BLaER1 (cell line): ENCODE measurements at regions not wholly inside any gene's neighbourhood (a gene's known extent, or its start where the extent isn't known, plus 50 kb on each side); places are given as distances from the start of the nearest gene placed in this dataset.
"Not testable (repeated sequence)": the region's sequence is repeated elsewhere in the genome, so short reads cannot be mapped to it uniquely, and the experiment has no call there.

Source experiments
- H3K27ac ChIP-seq: shearing (Covaris generic); formaldehyde crosslinking; 2 replicates; pipeline ENCODE4 v1.8.1; 2022
- H3K27me3 ChIP-seq: shearing (Covaris generic); formaldehyde crosslinking; 2 replicates; pipeline ENCODE4 v1.8.1; 2022
- H3K36me3 ChIP-seq: shearing (Covaris generic); formaldehyde crosslinking; 2 replicates; pipeline ENCODE4 v1.8.1; 2022
- H3K4me1 ChIP-seq: shearing (Covaris generic); formaldehyde crosslinking; 2 replicates; pipeline ENCODE4 v1.8.1; 2022
- H3K4me2 ChIP-seq: shearing (Covaris generic); formaldehyde crosslinking; 2 replicates; pipeline ENCODE4 v1.8.1; 2022
- H3K4me3 ChIP-seq: shearing (Covaris generic); formaldehyde crosslinking; 2 replicates; pipeline ENCODE4 v1.8.1; 2022
- H3K9ac ChIP-seq: shearing (Covaris generic); formaldehyde crosslinking; 2 replicates; pipeline ENCODE4 v1.8.1; 2022
- H3K9me3 ChIP-seq: shearing (Covaris generic); formaldehyde crosslinking; 2 replicates; pipeline ENCODE4 v1.8.1; 2022
- H4K20me1 ChIP-seq: shearing (Covaris generic); formaldehyde crosslinking; 2 replicates; pipeline ENCODE4 v1.8.1; 2022
- Cebpa-rat ChIP-seq: shearing (Covaris generic); IDR thresholded peaks from 2 replicates; pipeline ENCODE4 v1.8.1; 2022

DNA sequence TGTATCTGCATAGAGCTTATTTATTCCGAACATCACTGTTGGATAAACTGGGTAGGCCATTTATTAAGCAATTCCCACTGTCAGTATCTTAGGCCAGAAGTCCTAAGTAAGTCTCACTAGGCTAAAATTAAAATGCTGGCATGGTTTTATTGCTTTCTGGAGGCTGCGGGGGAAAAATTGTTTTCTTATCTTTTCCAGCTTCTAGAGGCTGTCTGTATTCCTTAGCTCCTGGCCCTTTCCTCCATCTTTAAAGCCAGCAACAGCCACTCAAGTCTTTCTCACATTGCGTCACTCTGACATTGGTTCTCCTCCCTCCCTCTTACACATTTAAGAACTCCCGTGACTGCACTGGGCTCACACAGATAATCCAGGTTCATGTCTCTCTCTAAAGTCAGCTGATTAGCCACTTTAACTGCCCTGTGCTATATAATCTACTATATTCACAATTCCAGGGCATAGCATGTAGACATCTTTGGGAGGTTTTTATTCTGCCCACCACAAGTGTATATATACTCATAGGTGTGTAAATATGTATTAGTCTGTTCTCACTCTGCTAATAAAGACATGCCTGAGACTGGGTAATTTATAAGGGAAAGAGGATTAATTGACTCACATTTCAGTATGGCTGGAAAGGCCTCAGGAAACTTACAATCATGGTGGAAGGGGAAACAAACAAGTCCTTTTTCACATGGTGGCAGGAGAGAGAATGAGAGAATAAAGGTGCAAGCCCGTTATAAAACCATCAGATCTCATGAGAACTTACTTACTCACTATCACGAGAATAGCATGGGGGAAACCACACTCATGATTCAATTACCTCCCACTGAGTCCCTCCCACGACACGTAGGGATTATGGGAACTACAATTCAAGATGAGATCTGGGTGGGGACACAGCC is 113.5 kb upstream of the SLC7A14 start:
- Histone ChIP-seq H3K27me3 (no peaks in the 10 kb centered on the region), H3K4me1 (no peaks in the 10 kb centered on the region), H3K9ac (no peak overlapping the region), H3K4me2 (no peak overlapping the region), H4K20me1 (no peaks in the 10 kb centered on the region), H3K4me3 (no peak overlapping the region), H3K9me3 (no peaks in the 10 kb centered on the region), H3K27ac (no peak overlapping the region), H3K36me3 (no peaks in the 10 kb centered on the region)
- TF ChIP-seq Cebpa-rat, result no peak

DNA sequence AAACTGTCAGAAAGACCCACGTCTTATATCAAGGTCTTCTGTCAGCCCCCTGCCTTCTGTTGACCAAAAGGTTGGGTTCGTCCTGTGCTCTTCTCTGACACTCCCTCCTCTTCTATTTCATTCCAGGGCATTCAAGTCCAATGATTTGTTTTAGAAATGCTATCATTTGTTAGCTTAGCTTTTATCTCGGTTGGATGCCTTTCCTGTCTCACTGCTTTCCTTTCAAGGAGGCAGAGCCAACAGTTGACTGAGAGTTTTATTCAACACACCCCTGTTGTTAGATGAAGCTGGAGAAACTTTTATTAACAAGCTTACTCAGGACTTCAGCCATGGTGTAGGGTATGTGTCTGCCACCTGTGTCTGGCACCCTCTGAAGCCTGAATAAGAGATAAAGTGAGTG is 112.0 kb upstream of the SLC7A14 start:
- Histone ChIP-seq H3K36me3 (no peaks in the 10 kb centered on the region), H3K27ac (no peak overlapping the region), H3K27me3 (no peaks in the 10 kb centered on the region), H3K4me3 (no peak overlapping the region), H3K4me2 (no peak overlapping the region), H4K20me1 (no peaks in the 10 kb centered on the region), H3K4me1 (no peaks in the 10 kb centered on the region), H3K9ac (no peak overlapping the region), H3K9me3 (no peaks in the 10 kb centered on the region)
- TF ChIP-seq Cebpa-rat, result no peak

DNA sequence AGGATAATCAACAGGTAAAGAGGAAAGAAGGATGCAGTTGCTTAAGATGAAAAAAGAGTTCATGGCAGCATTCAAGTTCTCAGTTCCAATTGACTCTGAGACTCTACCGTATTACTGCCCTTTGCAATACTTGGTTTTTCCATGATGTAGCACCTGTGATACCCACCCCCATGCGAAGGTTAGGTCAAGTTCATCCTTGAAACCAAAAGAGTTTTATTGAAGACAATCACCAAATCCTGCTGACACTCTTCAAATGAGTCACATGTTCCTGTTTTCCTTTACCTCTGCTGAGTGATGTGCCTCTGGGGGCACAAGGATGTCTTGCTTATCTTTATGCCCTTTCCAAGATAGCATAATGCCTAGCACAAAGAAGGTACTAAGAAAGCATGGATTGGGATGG is 111.3 kb upstream of the SLC7A14 start:
- Histone ChIP-seq H3K4me2 (no peak overlapping the region), H3K36me3 (no peaks in the 10 kb centered on the region), H3K27me3 (no peaks in the 10 kb centered on the region), H3K9ac (no peak overlapping the region), H3K4me1 (no peaks in the 10 kb centered on the region), H3K9me3 (no peaks in the 10 kb centered on the region), H3K27ac (no peak overlapping the region), H3K4me3 (no peak overlapping the region), H4K20me1 (no peaks in the 10 kb centered on the region)
- no peak for TF ChIP-seq Cebpa-rat

DNA sequence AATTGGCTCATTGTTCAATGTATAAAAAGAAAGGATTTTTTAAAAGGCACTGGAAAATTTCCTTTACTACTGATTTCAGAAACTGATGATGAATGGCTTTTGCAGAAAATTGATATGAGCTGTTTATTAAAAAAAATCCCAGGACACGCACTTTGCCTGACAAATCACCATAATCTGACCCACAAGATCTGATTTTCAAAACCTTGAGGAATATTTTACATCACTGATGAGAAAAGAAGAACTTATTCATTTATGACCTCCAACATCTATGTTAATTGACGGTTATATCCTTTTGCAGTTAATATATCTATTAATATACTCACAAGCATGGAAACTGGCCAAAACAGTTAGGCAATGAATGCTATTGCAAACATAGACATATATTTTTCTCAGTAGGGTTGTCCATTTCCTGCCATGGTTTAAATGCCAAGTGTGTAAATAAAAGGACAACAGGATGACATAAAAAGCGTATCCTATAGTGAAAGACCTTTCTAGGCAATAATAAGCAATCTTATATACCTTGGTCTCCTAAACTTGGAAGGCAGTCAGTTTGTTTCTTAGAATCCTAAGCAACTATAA is 109.7 kb upstream of the SLC7A14 start:
- Histone ChIP-seq H3K4me1 (no peaks in the 10 kb centered on the region), H3K27ac (no peak overlapping the region), H3K4me3 (no peak overlapping the region), H3K9me3 (no peaks in the 10 kb centered on the region), H3K36me3 (no peaks in the 10 kb centered on the region), H3K4me2 (no peak overlapping the region), H3K27me3 (no peaks in the 10 kb centered on the region), H4K20me1 (no peaks in the 10 kb centered on the region), H3K9ac (no peak overlapping the region)
- TF ChIP-seq Cebpa-rat, result no peak

DNA sequence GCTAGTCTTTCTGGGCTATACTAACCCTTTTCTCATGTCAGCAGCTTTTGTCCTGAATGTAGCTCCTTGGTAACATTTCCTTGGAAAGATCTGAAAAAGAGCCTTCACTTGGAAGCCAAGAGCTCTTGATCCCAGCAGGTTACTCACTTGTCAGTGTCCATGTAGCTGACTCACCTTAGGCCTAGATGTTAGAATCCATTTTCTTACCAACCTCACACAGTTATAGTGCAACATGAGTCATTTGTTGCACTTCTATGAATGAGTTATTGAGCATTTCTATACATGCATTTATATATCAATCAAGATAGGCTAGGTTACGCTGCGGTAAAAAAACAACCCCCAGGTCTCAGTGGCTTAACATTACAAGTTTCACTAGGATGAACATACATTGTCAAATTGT is 106.8 kb upstream of the SLC7A14 start:
- Histone ChIP-seq H3K4me2 (no peak overlapping the region), H3K4me1 (no peaks in the 10 kb centered on the region), H3K27ac (no peak overlapping the region), H4K20me1 (no peaks in the 10 kb centered on the region), H3K27me3 (no peaks in the 10 kb centered on the region), H3K9me3 (no peaks in the 10 kb centered on the region), H3K4me3 (no peak overlapping the region), H3K9ac (no peak overlapping the region), H3K36me3 (no peaks in the 10 kb centered on the region)
- no peak for TF ChIP-seq Cebpa-rat

DNA sequence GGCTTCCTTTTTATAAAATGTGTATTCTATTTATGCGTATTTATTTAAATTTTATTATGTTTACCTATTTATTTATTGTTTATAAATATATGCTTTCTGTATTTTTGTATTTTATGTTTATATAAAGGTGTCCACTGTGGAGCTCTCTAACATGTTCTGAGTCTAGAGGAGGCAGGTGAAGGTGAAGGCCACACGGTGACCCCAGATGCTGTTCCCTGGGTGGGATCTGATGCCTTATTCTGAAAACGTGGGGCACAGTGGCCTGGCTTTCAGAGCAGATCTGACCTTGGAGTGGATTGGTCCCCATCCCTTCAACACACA is 104.7 kb upstream of the SLC7A14 start:
- TF ChIP-seq Cebpa-rat, result no peak
- Histone ChIP-seq H3K27ac (no peak overlapping the region), H4K20me1 (no peaks in the 10 kb centered on the region), H3K9ac (no peak overlapping the region), H3K36me3 (no peaks in the 10 kb centered on the region), H3K4me2 (no peak overlapping the region), H3K9me3 (no peaks in the 10 kb centered on the region), H3K27me3 (no peaks in the 10 kb centered on the region), H3K4me1 (no peaks in the 10 kb centered on the region), H3K4me3 (no peak overlapping the region)

DNA sequence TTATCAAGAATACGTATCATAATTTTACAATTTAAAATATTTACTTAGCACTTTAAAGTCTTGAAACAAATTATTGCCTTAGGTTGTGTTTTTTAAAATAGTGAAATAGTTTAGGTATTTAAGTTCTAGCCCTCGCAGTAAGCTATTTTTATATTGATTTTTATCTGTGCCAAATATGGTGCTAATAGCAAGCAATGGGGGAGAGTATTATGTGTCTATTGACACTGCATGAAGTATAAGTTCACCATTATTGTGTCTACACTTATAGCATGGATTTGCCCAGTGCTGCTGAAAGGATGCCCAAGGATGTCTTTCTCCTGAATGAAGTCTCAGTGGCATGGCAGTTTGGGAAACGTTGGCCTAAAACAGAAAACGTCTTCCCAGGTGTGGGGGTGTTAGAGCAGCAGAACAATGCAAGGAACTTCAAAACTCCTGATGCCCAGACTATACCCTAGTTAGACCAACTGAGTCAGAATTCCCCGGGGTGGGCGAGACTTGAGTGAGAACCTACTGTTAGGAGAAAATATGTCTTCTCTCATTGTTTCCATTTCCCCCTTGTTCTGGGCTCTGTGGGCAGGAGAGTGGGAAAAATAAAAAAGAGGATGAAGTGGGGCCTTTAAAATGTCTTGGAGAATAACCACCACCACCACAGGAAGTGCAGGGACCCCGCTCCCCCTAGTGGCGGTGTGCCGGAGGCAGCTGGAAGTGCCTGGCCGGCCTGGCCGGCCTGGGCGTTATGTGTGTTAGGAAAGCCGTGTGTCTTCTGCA is 104.2 kb upstream of the SLC7A14 start:
- no peak overlapping the region for H3K4me2 ChIP-seq
- H4K20me1 ChIP-seq, result no peaks in the 10 kb centered on the region
- H3K4me3 ChIP-seq, result no peak overlapping the region
- TF ChIP-seq Cebpa-rat, result no peak
- H3K9ac ChIP-seq, result no peak overlapping the region
- H3K27me3 ChIP-seq, result no peaks in the 10 kb centered on the region
- H3K4me1 ChIP-seq, result no peaks in the 10 kb centered on the region
- no peaks in the 10 kb centered on the region for H3K9me3 ChIP-seq
- H3K36me3 ChIP-seq, result no peaks in the 10 kb centered on the region
- no peak overlapping the region for H3K27ac ChIP-seq

DNA sequence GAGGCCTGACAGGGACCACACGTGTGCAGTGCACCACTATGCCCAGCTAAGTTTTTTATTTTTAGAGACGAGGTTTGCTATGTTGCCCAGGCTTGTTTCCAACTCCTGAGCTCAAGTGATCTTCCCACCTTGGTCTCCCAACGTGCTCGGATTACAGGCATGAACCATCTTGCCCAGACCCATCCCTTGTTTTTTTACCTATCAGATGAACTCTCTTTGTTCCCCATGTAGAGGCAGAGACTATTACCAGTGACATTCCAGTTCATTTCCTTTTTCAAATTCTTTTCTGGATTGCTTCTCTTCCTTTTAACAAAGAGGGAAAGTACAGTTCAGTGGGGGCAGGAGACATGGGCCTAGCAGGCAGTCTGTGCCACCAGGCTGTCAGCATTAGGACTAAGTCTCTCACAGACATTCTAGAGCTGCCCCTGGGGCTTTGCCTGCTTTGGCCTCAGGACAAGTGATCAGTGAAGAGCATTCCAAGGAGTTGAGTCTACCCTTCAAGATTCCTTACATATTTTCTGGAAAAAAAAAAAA is 103.5 kb upstream of the SLC7A14 start:
- no peaks in the 10 kb centered on the region for H3K36me3 ChIP-seq
- no peaks in the 10 kb centered on the region for H3K4me1 ChIP-seq
- no peaks in the 10 kb centered on the region for H3K9me3 ChIP-seq
- H3K9ac ChIP-seq, result no peak overlapping the region
- H3K4me3 ChIP-seq, result no peak overlapping the region
- no peaks in the 10 kb centered on the region for H3K27me3 ChIP-seq
- no peak for TF ChIP-seq Cebpa-rat
- H3K4me2 ChIP-seq, result no peak overlapping the region
- H3K27ac ChIP-seq, result no peak overlapping the region
- no peaks in the 10 kb centered on the region for H4K20me1 ChIP-seq

DNA sequence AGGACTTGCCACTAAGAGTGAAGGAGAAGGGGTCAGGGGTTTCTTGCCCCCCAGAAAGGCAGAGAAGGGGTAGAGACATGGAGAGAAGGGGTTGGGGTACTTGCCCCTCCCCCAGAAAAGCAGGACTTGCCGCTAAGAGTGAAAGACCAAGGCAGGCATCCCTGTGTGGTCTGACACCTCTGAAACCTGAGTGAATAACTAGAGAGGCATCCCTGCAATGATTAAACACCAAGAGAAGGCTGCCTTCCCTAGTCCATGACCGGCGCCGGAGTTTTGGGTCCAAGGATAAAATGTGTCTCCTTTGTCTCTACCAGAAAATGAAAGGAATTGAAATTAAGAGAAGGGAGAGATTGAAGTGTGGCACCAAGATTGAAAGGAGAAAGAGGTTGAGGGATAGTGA is 102.3 kb upstream of the SLC7A14 start:
- not testable (repeated sequence) for H3K4me2 ChIP-seq, H3K9ac ChIP-seq, H4K20me1 ChIP-seq, H3K4me3 ChIP-seq, H3K4me1 ChIP-seq, H3K27me3 ChIP-seq, H3K36me3 ChIP-seq, H3K27ac ChIP-seq, H3K9me3 ChIP-seq

DNA sequence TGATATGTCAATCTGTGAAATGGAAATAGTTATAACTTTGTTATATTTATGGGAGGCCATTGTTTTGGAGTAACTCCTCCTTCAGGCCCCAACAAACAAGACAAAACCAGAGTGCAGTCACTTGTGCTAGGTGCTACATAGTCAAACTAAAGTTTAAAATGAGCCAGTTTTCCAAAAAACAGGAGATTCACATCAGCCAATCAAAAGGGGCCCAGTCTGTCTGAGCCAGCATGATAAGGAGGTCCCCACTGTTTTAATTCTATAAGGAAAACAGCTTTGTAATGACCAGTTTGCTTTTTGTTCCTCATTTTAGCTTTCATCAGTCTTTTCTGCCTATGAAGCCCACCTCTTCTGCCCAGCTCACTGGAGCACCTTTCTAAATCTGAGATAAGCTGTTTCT is 94.7 kb upstream of the SLC7A14 start:
- no peaks in the 10 kb centered on the region for H3K36me3 ChIP-seq
- H3K9me3 ChIP-seq, result no peaks in the 10 kb centered on the region
- H3K27me3 ChIP-seq, result no peaks in the 10 kb centered on the region
- H3K27ac ChIP-seq, result no peak overlapping the region
- no peak overlapping the region for H3K4me3 ChIP-seq
- H4K20me1 ChIP-seq, result no peaks in the 10 kb centered on the region
- no peak overlapping the region for H3K4me2 ChIP-seq
- no peak for TF ChIP-seq Cebpa-rat
- H3K9ac ChIP-seq, result no peak overlapping the region
- H3K4me1 ChIP-seq, result no peaks in the 10 kb centered on the region
